ENCODE measurements at regions not wholly inside any gene's neighbourhood (a gene's known extent, or its start where the extent isn't known, plus 50 kb on each side); places are given as distances from the start of the nearest gene placed in this dataset.
"Not testable (repeated sequence)": the region's sequence is repeated elsewhere in the genome, so short reads cannot be mapped to it uniquely, and the experiment has no call there.

- FAIRE-seq (no peak), DNase-seq (ENCODE audit: insufficient read length, low spot score) (no peak)
- TF ChIP-seq TAF1 (IDR thresholded peaks at IDR 0.05; ENCODE audit: low read depth, low read length) = no peak
- no peak for TF ChIP-seq POLR2A (IDR thresholded peaks at IDR 0.05; ENCODE audit: low read depth, low read length)
- TF ChIP-seq POLR2AphosphoS5 (IDR thresholded peaks at IDR 0.05; ENCODE audit: low read depth, low read length) = no peak
- no peak for TF ChIP-seq POU2F2 (IDR thresholded peaks at IDR 0.05; ENCODE audit: low read depth, low read length)
- TF ChIP-seq PAX5 (IDR thresholded peaks at IDR 0.05; ENCODE audit: insufficient read depth, low read length, severe bottlenecking) = no peak
These were observed 743.3 kb downstream of the SLC4A3 start for GRCh38 chr2:220370764-220371163.

- TF ChIP-seq POU2F2 (IDR thresholded peaks at IDR 0.05; ENCODE audit: low read depth, low read length) (no peak), POLR2A (IDR thresholded peaks at IDR 0.05; ENCODE audit: low read depth, low read length) (no peak), SPI1 (IDR thresholded peaks at IDR 0.05; ENCODE audit: low read depth, low read length) (no peak)
- FAIRE-seq = no peak
- no peak for DNase-seq (ENCODE audit: insufficient read length, low spot score)
These were observed 743.8 kb downstream of the SLC4A3 start for GRCh38 chr2:220371211-220371610.

- no peak for TF ChIP-seq SPI1 (IDR thresholded peaks at IDR 0.05; ENCODE audit: low read depth, low read length)
- TF ChIP-seq POU2F2 (IDR thresholded peaks at IDR 0.05; ENCODE audit: low read depth, low read length) = no peak
- TF ChIP-seq POLR2A (IDR thresholded peaks at IDR 0.05; ENCODE audit: low read depth, low read length) = no peak
- TF ChIP-seq TAF1 (IDR thresholded peaks at IDR 0.05; ENCODE audit: low read depth, low read length) = no peak
- no peak for TF ChIP-seq PAX5 (IDR thresholded peaks at IDR 0.05; ENCODE audit: insufficient read depth, low read length, severe bottlenecking)
- no peak for TF ChIP-seq POLR2AphosphoS5 (IDR thresholded peaks at IDR 0.05; ENCODE audit: low read depth, low read length)
- DNase-seq (ENCODE audit: insufficient read length, low spot score) (no peak), FAIRE-seq (no peak)
These were observed 746.4 kb downstream of the SLC4A3 start for GRCh38 chr2:220373878-220374277.

- FAIRE-seq = no peak
- DNase-seq (ENCODE audit: insufficient read length, low spot score) = no peak
- TF ChIP-seq POU2F2 (IDR thresholded peaks at IDR 0.05; ENCODE audit: low read depth, low read length) = no peak
- TF ChIP-seq POLR2A (IDR thresholded peaks at IDR 0.05; ENCODE audit: low read depth, low read length) = no peak
- TF ChIP-seq PAX5 (IDR thresholded peaks at IDR 0.05; ENCODE audit: insufficient read depth, low read length, severe bottlenecking) = no peak
- TF ChIP-seq SPI1 (IDR thresholded peaks at IDR 0.05; ENCODE audit: low read depth, low read length) = no peak
- no peak for TF ChIP-seq TAF1 (IDR thresholded peaks at IDR 0.05; ENCODE audit: low read depth, low read length)
- TF ChIP-seq POLR2AphosphoS5 (IDR thresholded peaks at IDR 0.05; ENCODE audit: low read depth, low read length) = no peak
These were observed 746.9 kb downstream of the SLC4A3 start for GRCh38 chr2:220374282-220374681.

GRCh38 chr2:220377482-220378155 is 750.2 kb downstream of the SLC4A3 start:
- FAIRE-seq = no peak
- TF ChIP-seq TAF1 (IDR thresholded peaks at IDR 0.05; ENCODE audit: low read depth, low read length) = no peak
- TF ChIP-seq SPI1 (IDR thresholded peaks at IDR 0.05; ENCODE audit: low read depth, low read length) = no peak
- TF ChIP-seq POLR2AphosphoS5 (IDR thresholded peaks at IDR 0.05; ENCODE audit: low read depth, low read length) = no peak
- no peak for TF ChIP-seq POU2F2 (IDR thresholded peaks at IDR 0.05; ENCODE audit: low read depth, low read length)
- no peak for TF ChIP-seq PAX5 (IDR thresholded peaks at IDR 0.05; ENCODE audit: insufficient read depth, low read length, severe bottlenecking)
- no peak for TF ChIP-seq POLR2A (IDR thresholded peaks at IDR 0.05; ENCODE audit: low read depth, low read length)
- no peak for DNase-seq (ENCODE audit: insufficient read length, low spot score)

- not testable (repeated sequence) for DNase-seq (ENCODE audit: insufficient read length, low spot score); FAIRE-seq
These were observed 760.3 kb downstream of the SLC4A3 start for GRCh38 chr2:220387758-220388157.

GRCh38 chr2:220393711-220394110 is 766.3 kb downstream of the SLC4A3 start:
- TF ChIP-seq TAF1 (IDR thresholded peaks at IDR 0.05; ENCODE audit: low read depth, low read length) (no peak), POLR2A (IDR thresholded peaks at IDR 0.05; ENCODE audit: low read depth, low read length) (no peak), PAX5 (IDR thresholded peaks at IDR 0.05; ENCODE audit: insufficient read depth, low read length, severe bottlenecking) (no peak), SPI1 (IDR thresholded peaks at IDR 0.05; ENCODE audit: low read depth, low read length) (no peak), POLR2AphosphoS5 (IDR thresholded peaks at IDR 0.05; ENCODE audit: low read depth, low read length) (no peak), POU2F2 (IDR thresholded peaks at IDR 0.05; ENCODE audit: low read depth, low read length) (no peak)
- no peak for FAIRE-seq
- DNase-seq (ENCODE audit: insufficient read length, low spot score) = no peak

GRCh38 chr2:220394433-220394832 is 767.0 kb downstream of the SLC4A3 start:
- TF ChIP-seq SPI1 (IDR thresholded peaks at IDR 0.05; ENCODE audit: low read depth, low read length) (no peak), POU2F2 (IDR thresholded peaks at IDR 0.05; ENCODE audit: low read depth, low read length) (no peak), TAF1 (IDR thresholded peaks at IDR 0.05; ENCODE audit: low read depth, low read length) (no peak), POLR2A (IDR thresholded peaks at IDR 0.05; ENCODE audit: low read depth, low read length) (no peak), POLR2AphosphoS5 (IDR thresholded peaks at IDR 0.05; ENCODE audit: low read depth, low read length) (no peak), PAX5 (IDR thresholded peaks at IDR 0.05; ENCODE audit: insufficient read depth, low read length, severe bottlenecking) (no peak)
- FAIRE-seq = no peak
- no peak for DNase-seq (ENCODE audit: insufficient read length, low spot score)

- no peak for FAIRE-seq
- TF ChIP-seq POLR2AphosphoS5 (IDR thresholded peaks at IDR 0.05; ENCODE audit: low read depth, low read length) (no peak), PAX5 (IDR thresholded peaks at IDR 0.05; ENCODE audit: insufficient read depth, low read length, severe bottlenecking) (no peak), POLR2A (IDR thresholded peaks at IDR 0.05; ENCODE audit: low read depth, low read length) (no peak), TAF1 (IDR thresholded peaks at IDR 0.05; ENCODE audit: low read depth, low read length) (no peak), POU2F2 (IDR thresholded peaks at IDR 0.05; ENCODE audit: low read depth, low read length) (no peak), SPI1 (IDR thresholded peaks at IDR 0.05; ENCODE audit: low read depth, low read length) (no peak)
- DNase-seq (ENCODE audit: insufficient read length, low spot score) = no peak
These were observed 768.9 kb downstream of the SLC4A3 start for GRCh38 chr2:220396287-220396686.

- no peak for TF ChIP-seq POU2F2 (IDR thresholded peaks at IDR 0.05; ENCODE audit: low read depth, low read length)
- no peak for TF ChIP-seq POLR2AphosphoS5 (IDR thresholded peaks at IDR 0.05; ENCODE audit: low read depth, low read length)
- TF ChIP-seq SPI1 (IDR thresholded peaks at IDR 0.05; ENCODE audit: low read depth, low read length) = no peak
- TF ChIP-seq POLR2A (IDR thresholded peaks at IDR 0.05; ENCODE audit: low read depth, low read length) = no peak
- no peak for FAIRE-seq
- DNase-seq (ENCODE audit: insufficient read length, low spot score) = no peak
These were observed 782.9 kb downstream of the SLC4A3 start for GRCh38 chr2:220410296-220410695.
